Right lung (tissue), 2 donors: ENCODE measurements at regions not wholly inside any gene's neighbourhood (a gene's known extent, or its start where the extent isn't known, plus 50 kb on each side); places are given as distances from the start of the nearest gene placed in this dataset.

Experiments used
- DNase-seq, 2 donors: peaks; one replicate each; pipeline ENCODE4 v3.0.0-alpha.2; 2013

GRCh38 chr15:53305101-53305500 is 454.4 kb downstream of the WDR72 start:
- DNase-seq = no peak

- no peak for DNase-seq
Measured at GRCh38 chr15:53297828-53298227, 461.6 kb downstream of the WDR72 start.

GRCh38 chr15:53296603-53297002 is 462.9 kb downstream of the WDR72 start:
- no peak for DNase-seq

GRCh38 chr15:53295574-53295973 is 463.9 kb downstream of the WDR72 start:
- DNase-seq = no peak

- DNase-seq = no peak
Measured at GRCh38 chr15:53288542-53288941, 470.9 kb downstream of the WDR72 start.

GRCh38 chr15:53274630-53275029 is 484.5 kb upstream of the ONECUT1 start:
- no peak for DNase-seq

- DNase-seq = no peak
Measured at GRCh38 chr15:53272116-53272515, 482.0 kb upstream of the ONECUT1 start.

- no peak for DNase-seq
Measured at GRCh38 chr15:53266176-53266575, 476.0 kb upstream of the ONECUT1 start.

- no peak for DNase-seq
Measured at GRCh38 chr15:53260647-53261046, 470.5 kb upstream of the ONECUT1 start.

GRCh38 chr15:53256457-53256856 is 466.3 kb upstream of the ONECUT1 start:
- no peak for DNase-seq

- no peak for DNase-seq
Measured at GRCh38 chr15:53256043-53256442, 465.9 kb upstream of the ONECUT1 start.

GRCh38 chr15:53251996-53252395 is 461.9 kb upstream of the ONECUT1 start:
- no peak for DNase-seq

- no peak for DNase-seq
Measured at GRCh38 chr15:53251523-53251922, 461.4 kb upstream of the ONECUT1 start.

GRCh38 chr15:53247041-53247708 is 457.0 kb upstream of the ONECUT1 start:
- peak; percentile 9 for DNase-seq

GRCh38 chr15:53246404-53246803 is 456.3 kb upstream of the ONECUT1 start:
- no peak for DNase-seq

GRCh38 chr15:53233801-53234200 is 443.7 kb upstream of the ONECUT1 start:
- no peak for DNase-seq

- DNase-seq = no peak
Measured at GRCh38 chr15:53230473-53230872, 440.3 kb upstream of the ONECUT1 start.

- DNase-seq = no peak
Measured at GRCh38 chr15:53226559-53226958, 436.4 kb upstream of the ONECUT1 start.

- no peak for DNase-seq
Measured at GRCh38 chr15:53225781-53226180, 435.6 kb upstream of the ONECUT1 start.

GRCh38 chr15:53224371-53224770 is 434.2 kb upstream of the ONECUT1 start:
- no peak for DNase-seq

- DNase-seq = no peak
Measured at GRCh38 chr15:53223815-53224214, 433.7 kb upstream of the ONECUT1 start.

GRCh38 chr15:53218666-53219580 is 428.8 kb upstream of the ONECUT1 start:
- no peak for DNase-seq

GRCh38 chr15:53216036-53216435 is 425.9 kb upstream of the ONECUT1 start:
- no peak for DNase-seq
